ENCODE measurements at regions not wholly inside any gene's neighbourhood (a gene's known extent, or its start where the extent isn't known, plus 50 kb on each side); places are given as distances from the start of the nearest gene placed in this dataset.

- TF ChIP-seq FOXK2 (IDR thresholded peaks at IDR 0.05) (no peak), SP1 (IDR thresholded peaks at IDR 0.05) (no peak), FOXM1 (IDR thresholded peaks at IDR 0.05; ENCODE audit: borderline replicate concordance) (no peak), HDGF (IDR thresholded peaks at IDR 0.05; ENCODE audit: borderline replicate concordance) (no peak)
Measured at GRCh38 chr2:208799397-208799796, 392.8 kb downstream of the PTH2R start.
